AG04449 (cell line): ENCODE measurements at regions not wholly inside any gene's neighbourhood (a gene's known extent, or its start where the extent isn't known, plus 50 kb on each side); places are given as distances from the start of the nearest gene placed in this dataset.
A peak's percentile ranks its signal among the peaks of the same experiment; 100 is the strongest.

Experiments
- CTCF ChIA-PET: fragments of 350-600 bp; formaldehyde crosslinking; extraction: SDS; loops from one replicate; lab custom pipeline; 2021; ENCODE audit warnings: antibody characterized with exemption; lab: Yijun Ruan, JAX
- POLR2A ChIA-PET: fragments of 400-600, 350-600 bp; formaldehyde crosslinking; extraction: SDS; loops from one replicate; lab custom pipeline; 2020; ENCODE audit warnings: antibody characterized with exemption, inconsistent platforms; lab: Yijun Ruan, JAX
- DNase-seq: peaks from one replicate; pipeline ENCODE4 v3.0.0-alpha.2; 2010; ENCODE audit warnings: low read depth, low spot score
- H3K4me3 ChIP-seq: 2 replicates; pipeline ENCODE4 v1.5.1; 2011; ENCODE audit warnings: low read depth, mild to moderate bottlenecking, control low read depth, low read length
- TF ChIP-seq, protein P1 (sequence below): IDR thresholded peaks from one replicate; pipeline ENCODE4 v1.5.1; 2011; ENCODE audit warnings: mild to moderate bottlenecking, moderate library complexity, low read length, control low read depth, inconsistent platforms; ENCODE audit not compliant: insufficient read depth; ENCODE audit errors: missing control alignments

GRCh38 chr10:17504547-17505245 is 50.3 kb upstream of the ST8SIA6 start:
- CTCF ChIA-PET: interaction anchor here (0.9 to 1.6 kb wide), 2 partner anchors 13 to 16 kb away, joined by 3 to 4 read pairs; no protein-coding TSS in a partner anchor
- TF ChIP-seq, protein P1, sequence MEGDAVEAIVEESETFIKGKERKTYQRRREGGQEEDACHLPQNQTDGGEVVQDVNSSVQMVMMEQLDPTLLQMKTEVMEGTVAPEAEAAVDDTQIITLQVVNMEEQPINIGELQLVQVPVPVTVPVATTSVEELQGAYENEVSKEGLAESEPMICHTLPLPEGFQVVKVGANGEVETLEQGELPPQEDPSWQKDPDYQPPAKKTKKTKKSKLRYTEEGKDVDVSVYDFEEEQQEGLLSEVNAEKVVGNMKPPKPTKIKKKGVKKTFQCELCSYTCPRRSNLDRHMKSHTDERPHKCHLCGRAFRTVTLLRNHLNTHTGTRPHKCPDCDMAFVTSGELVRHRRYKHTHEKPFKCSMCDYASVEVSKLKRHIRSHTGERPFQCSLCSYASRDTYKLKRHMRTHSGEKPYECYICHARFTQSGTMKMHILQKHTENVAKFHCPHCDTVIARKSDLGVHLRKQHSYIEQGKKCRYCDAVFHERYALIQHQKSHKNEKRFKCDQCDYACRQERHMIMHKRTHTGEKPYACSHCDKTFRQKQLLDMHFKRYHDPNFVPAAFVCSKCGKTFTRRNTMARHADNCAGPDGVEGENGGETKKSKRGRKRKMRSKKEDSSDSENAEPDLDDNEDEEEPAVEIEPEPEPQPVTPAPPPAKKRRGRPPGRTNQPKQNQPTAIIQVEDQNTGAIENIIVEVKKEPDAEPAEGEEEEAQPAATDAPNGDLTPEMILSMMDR: no peak
- H3K4me3 ChIP-seq: no peak overlapping the region
- DNase-seq: peak; percentile 67
- POLR2A ChIA-PET: no interaction called here
